AG09319 (cell line): ENCODE measurements at regions not wholly inside any gene's neighbourhood (a gene's known extent, or its start where the extent isn't known, plus 50 kb on each side); places are given as distances from the start of the nearest gene placed in this dataset.
"Not testable (repeated sequence)": the region's sequence is repeated elsewhere in the genome, so short reads cannot be mapped to it uniquely, and the experiment has no call there.

Source experiments
- DNase-seq: peaks from one replicate; pipeline ENCODE4 v3.0.0-alpha.2; 2010; ENCODE audit warnings: low read depth; ENCODE audit errors: extremely low read depth
- CTCF ChIP-seq: IDR thresholded peaks from 2 replicates; pipeline ENCODE4 v1.5.1; 2011; ENCODE audit warnings: low read depth, mild to moderate bottlenecking, inconsistent platforms, low read length, moderate library complexity

- no peak for TF ChIP-seq CTCF
- no peak for DNase-seq
Measured at GRCh38 chr4:131540256-131540655, 1608.8 kb upstream of the PCDH10 start.

GRCh38 chr4:131547506-131547981 is 1601.5 kb upstream of the PCDH10 start:
- TF ChIP-seq CTCF = no peak
- DNase-seq = no peak

- no peak for TF ChIP-seq CTCF
- DNase-seq = no peak
Measured at GRCh38 chr4:131551306-131551705, 1597.8 kb upstream of the PCDH10 start.

GRCh38 chr4:131566026-131566425 is 1583.1 kb upstream of the PCDH10 start:
- no peak for DNase-seq
- TF ChIP-seq CTCF = no peak

- no peak for TF ChIP-seq CTCF
- no peak for DNase-seq
Measured at GRCh38 chr4:131584587-131584986, 1564.5 kb upstream of the PCDH10 start.

- DNase-seq = no peak
- TF ChIP-seq CTCF = no peak
Measured at GRCh38 chr4:131595140-131595539, 1554.0 kb upstream of the PCDH10 start.

GRCh38 chr4:131603705-131604104 is 1545.4 kb upstream of the PCDH10 start:
- no peak for DNase-seq
- no peak for TF ChIP-seq CTCF

- no peak for DNase-seq
- no peak for TF ChIP-seq CTCF
Measured at GRCh38 chr4:131609039-131609438, 1540.1 kb upstream of the PCDH10 start.

GRCh38 chr4:131610517-131610916 is 1538.6 kb upstream of the PCDH10 start:
- DNase-seq = not testable (repeated sequence)
